ENCODE measurements at regions not wholly inside any gene's neighbourhood (a gene's known extent, or its start where the extent isn't known, plus 50 kb on each side); places are given as distances from the start of the nearest gene placed in this dataset.

GRCh38 chr9:14435871-14436270 is 121.9 kb upstream of the NFIB start:
- no peaks in the 10 kb centered on the region for H3K9me3 Mint-ChIP-seq

DNA sequence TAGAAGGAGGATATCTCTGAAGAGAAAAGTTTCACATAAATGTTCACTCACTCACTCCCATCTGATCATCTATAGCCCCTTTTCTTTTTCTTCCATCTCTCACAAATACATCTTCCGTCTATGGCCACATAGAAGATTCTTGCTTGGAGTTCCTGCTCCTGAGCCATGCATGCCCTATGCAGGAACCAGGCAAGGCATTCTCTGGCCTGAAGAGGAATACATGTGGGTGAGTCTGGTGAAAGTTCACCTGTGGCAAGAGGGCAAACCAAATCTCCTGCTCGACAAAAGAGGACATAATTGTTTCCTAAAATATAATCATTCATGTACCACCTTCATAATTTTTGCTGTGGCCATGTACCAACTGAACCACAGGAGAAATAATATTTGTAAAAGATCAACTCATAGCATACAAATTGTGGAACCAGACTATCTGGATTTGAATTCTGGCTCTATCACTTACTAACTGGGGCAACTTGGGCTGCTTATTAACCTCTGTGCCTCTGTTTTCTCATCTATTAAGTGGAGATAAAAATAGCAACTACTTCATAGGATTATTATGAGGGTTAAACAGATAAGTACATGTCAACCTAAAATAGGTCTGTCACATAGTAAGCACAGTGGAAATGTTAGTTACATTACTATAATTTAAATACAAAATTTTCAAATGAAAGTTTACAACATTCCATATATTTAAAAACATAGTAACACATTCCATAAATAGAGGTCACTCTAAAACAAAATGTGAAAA is 121.2 kb upstream of the NFIB start:
- Mint-ChIP-seq H3K4me3 (no peak overlapping the region), H3K27me3 (peaks cover 4% of the 10 kb centered on the region), H3K27ac (no peak overlapping the region), H3K4me1 (ENCODE audit: unreplicated experiment) (peaks cover 25% of the 10 kb centered on the region), H3K36me3 (no peaks in the 10 kb centered on the region), H3K9me3 (no peaks in the 10 kb centered on the region)
- no peak for TF ChIP-seq CTCF (conservative IDR thresholded peaks at IDR 0.05)
- DNase-seq (ENCODE audit: extremely low spot score, unreplicated experiment), result no peak

More at GRCh38 chr9:14435871-14436270, 121.9 kb upstream of the NFIB start:
- DNase-seq (ENCODE audit: extremely low spot score, unreplicated experiment), result no peak
- H3K27me3 Mint-ChIP-seq, result peaks cover 4% of the 10 kb centered on the region
- no peak for TF ChIP-seq CTCF (conservative IDR thresholded peaks at IDR 0.05)
- no peak overlapping the region for H3K4me3 Mint-ChIP-seq
- no peak overlapping the region for H3K27ac Mint-ChIP-seq
- H3K4me1 Mint-ChIP-seq (ENCODE audit: unreplicated experiment), result peaks cover 25% of the 10 kb centered on the region
- H3K36me3 Mint-ChIP-seq, result no peaks in the 10 kb centered on the region

DNA sequence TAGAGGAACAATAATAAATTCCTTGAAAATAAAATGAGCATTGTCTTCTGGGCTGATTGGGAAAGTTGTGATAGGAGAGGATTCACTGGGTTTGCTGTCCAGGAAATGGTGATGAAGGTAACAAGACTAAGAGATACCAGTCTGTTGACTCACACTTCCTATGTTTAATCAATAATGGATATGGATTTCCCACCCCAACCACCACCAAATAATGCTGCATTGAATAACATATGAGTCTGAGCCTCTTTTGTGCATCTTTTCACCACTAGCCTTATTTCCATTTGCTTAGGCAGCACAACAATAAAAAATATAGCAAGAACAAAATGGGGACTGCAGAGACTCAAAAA is 120.2 kb upstream of the NFIB start:
- Mint-ChIP-seq H3K4me1 (ENCODE audit: unreplicated experiment) (peaks cover 25% of the 10 kb centered on the region), H3K4me3 (no peak overlapping the region), H3K27me3 (peaks cover 4% of the 10 kb centered on the region), H3K36me3 (no peaks in the 10 kb centered on the region), H3K27ac (no peak overlapping the region), H3K9me3 (no peaks in the 10 kb centered on the region)
- no peak for TF ChIP-seq CTCF (conservative IDR thresholded peaks at IDR 0.05)
- no peak for DNase-seq (ENCODE audit: extremely low spot score, unreplicated experiment)

- DNase-seq (ENCODE audit: extremely low spot score, unreplicated experiment), result no peak
These were observed 119.6 kb upstream of the NFIB start for GRCh38 chr9:14433351-14434157.

More at GRCh38 chr9:14433351-14434157, 119.6 kb upstream of the NFIB start:
- Mint-ChIP-seq H3K9me3 (no peaks in the 10 kb centered on the region), H3K27me3 (peaks cover 7% of the 10 kb centered on the region), H3K27ac (peak overlapping the region; percentile 25), H3K36me3 (no peaks in the 10 kb centered on the region), H3K4me3 (peak overlapping the region; percentile 68), H3K4me1 (ENCODE audit: unreplicated experiment) (peaks cover 31% of the 10 kb centered on the region)
- peak; percentile 64 for TF ChIP-seq CTCF (conservative IDR thresholded peaks at IDR 0.05)
